MM.1S (cell line): ENCODE measurements at regions not wholly inside any gene's neighbourhood (a gene's known extent, or its start where the extent isn't known, plus 50 kb on each side); places are given as distances from the start of the nearest gene placed in this dataset.

Source experiments
- EZH2 ChIP-seq: fragments of 300-600 bp; sonication (generic); optimal IDR thresholded peaks from 2 replicates; pipeline ENCODE3; 2017; ENCODE audit warnings: low read depth, mild to moderate bottlenecking, antibody characterized with exemption, low read length, mixed read lengths
- EZH2phosphoT487 ChIP-seq: fragments of 300-600 bp; sonication (generic); IDR thresholded peaks from 2 replicates; pipeline ENCODE4 v1.6.1; 2018; ENCODE audit warnings: antibody characterized with exemption, low read length
- TF ChIP-seq, protein P1 (sequence below): fragments of 300-600 bp; sonication (generic); IDR thresholded peaks from 2 replicates; pipeline ENCODE4 v1.5.1; 2016; ENCODE audit warnings: antibody characterized with exemption, low read length, mixed read lengths

DNA sequence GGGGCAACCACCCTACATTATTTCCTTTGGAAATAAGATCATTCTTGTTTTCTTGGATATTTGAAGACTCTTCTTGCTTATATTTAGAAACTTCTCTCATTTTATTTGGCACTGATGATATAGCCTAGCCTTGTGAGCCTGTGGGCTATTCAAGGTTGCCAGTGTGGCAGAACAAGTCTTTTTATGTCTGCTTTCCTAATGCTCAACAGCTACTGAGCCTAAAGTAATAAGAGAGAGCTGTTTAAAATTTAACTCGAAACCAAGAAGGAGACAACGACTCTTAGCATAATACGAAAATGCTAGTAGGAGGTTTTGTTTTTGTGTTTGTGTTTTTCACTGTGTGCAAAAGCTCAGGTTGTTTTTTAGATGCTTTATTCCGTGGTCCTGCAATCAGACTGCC is 104.0 kb upstream of the CPM start:
- TF ChIP-seq, protein P1, sequence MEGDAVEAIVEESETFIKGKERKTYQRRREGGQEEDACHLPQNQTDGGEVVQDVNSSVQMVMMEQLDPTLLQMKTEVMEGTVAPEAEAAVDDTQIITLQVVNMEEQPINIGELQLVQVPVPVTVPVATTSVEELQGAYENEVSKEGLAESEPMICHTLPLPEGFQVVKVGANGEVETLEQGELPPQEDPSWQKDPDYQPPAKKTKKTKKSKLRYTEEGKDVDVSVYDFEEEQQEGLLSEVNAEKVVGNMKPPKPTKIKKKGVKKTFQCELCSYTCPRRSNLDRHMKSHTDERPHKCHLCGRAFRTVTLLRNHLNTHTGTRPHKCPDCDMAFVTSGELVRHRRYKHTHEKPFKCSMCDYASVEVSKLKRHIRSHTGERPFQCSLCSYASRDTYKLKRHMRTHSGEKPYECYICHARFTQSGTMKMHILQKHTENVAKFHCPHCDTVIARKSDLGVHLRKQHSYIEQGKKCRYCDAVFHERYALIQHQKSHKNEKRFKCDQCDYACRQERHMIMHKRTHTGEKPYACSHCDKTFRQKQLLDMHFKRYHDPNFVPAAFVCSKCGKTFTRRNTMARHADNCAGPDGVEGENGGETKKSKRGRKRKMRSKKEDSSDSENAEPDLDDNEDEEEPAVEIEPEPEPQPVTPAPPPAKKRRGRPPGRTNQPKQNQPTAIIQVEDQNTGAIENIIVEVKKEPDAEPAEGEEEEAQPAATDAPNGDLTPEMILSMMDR: no peak
- TF ChIP-seq EZH2phosphoT487: no peak
- no peak for TF ChIP-seq EZH2
